GM18870 (cell line): ENCODE measurements at regions not wholly inside any gene's neighbourhood (a gene's known extent, or its start where the extent isn't known, plus 50 kb on each side); places are given as distances from the start of the nearest gene placed in this dataset.
"Not testable (repeated sequence)": the region's sequence is repeated elsewhere in the genome, so short reads cannot be mapped to it uniquely, and the experiment has no call there.

Experiments
- ATAC-seq: cut with Tn5 transposase; IDR thresholded peaks from one replicate; pipeline ENCODE4 v1.9.1; 2021; ENCODE audit warnings: moderate library complexity; ENCODE audit not compliant: unreplicated experiment

DNA sequence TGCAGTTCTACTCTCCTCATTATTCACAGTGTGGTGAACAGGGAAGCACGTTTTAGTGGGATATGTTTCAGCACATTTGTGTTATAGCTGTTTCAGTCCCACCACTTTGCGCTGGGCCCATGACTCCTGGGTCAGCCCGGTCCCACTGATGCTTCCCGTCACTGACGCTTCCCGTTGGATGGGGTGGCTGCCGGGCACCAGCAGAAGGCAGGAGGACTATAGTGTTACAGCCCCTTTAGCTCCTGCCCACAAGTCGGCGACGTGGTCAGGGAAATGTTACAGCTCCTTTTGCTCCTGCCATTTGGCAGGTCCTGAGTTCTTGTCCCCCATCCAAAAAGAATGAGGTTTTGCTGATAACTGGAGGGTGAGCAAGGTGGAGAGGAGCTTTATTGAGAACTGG lies 732.2 kb downstream of the NR4A2 start:
- ATAC-seq: no peak

- ATAC-seq: no peak
These were observed 732.7 kb downstream of the NR4A2 start for GRCh38 chr2:155599834-155600233.

DNA sequence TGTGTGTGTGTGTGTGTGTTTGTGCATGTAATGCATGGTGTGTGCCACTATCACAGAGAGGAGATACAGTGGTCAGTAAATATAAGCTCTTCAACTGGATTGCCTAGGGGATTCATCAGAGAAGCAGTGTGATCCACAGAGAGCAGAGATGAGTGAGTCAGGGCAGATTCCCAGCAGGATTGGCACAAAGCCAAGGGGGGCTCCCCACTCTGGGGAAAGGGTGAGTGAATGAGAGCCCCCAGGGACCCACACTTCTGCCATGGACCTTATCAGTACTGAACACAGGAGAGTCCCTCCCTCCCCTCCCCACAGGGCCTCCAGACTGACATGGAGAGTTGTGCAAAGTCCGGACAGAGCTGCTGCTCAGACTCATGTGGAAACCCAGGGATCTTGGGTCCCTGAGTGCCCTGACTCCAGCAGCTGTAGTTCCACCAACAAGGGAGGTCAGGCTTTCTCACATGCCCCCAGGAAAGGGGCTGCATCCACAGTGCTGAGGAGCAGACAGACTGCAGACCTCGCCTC lies 748.8 kb downstream of the NR4A2 start:
- ATAC-seq: no peak

DNA sequence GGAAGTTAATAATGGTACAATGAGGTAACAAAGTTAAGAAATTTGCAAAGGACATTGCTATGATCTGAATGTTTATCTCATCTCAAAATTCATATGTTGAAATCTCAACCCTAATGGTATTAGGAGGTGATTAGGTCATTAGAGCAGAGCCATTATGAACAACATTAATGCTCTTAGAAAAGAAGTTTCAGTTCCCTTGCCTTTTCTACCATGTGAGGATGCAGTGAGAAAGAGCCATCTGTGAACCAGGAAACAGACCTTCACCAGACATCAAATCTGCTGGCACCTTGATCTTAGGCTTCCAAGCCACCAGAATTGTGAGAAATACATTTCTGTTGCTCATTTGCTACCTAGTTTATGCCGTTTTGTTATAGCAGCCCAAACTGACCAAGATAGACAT lies 757.6 kb downstream of the NR4A2 start:
- no peak for ATAC-seq

DNA sequence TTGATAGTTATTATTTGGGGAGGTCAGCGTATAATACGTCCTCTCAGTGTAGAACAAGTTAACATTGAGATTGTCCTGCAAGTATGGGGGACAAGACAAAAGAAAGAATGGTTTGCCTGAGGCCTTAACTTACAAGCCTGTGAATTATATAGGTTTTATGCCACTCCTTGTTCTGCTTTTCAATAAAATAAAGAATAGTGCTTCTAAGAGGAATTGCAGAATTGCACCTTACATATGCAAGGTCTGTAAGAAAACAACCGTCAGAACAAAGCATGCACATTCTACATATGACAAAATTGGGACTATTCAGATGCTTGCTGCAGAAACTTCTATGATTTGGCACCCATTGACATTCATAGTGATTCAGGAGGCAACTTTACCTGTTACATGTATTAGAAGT lies 785.0 kb downstream of the NR4A2 start:
- ATAC-seq: no peak

GRCh38 chr2:155546721-155547555 lies 785.6 kb downstream of the NR4A2 start:
- ATAC-seq: no peak

GRCh38 chr2:155539028-155539427 lies 793.5 kb downstream of the NR4A2 start:
- ATAC-seq: not testable (repeated sequence)

DNA sequence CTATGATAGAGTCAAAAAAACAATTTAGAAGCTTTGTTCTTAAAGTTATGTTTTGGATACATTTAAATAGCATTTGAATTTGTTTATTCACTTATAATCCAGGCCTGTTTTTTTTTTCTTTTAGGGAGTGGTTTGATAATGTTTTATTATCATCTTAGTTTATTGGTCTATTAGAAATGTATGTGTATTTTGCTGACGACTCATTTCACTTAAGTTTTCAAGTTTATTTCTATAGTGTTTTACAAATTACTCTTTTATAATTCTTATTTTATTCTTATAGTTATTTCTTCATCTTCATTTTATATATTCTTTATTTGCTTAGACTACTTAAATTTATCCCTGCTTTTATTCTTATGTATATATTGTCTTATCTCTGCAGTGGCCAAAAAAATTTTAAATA lies 804.5 kb downstream of the NR4A2 start:
- ATAC-seq: no peak

GRCh38 chr2:155525199-155525598 lies 807.3 kb downstream of the NR4A2 start:
- ATAC-seq: no peak

- ATAC-seq: no peak
These were observed 812.9 kb downstream of the NR4A2 start for GRCh38 chr2:155519529-155520130.

GRCh38 chr2:155518094-155518493 lies 814.4 kb downstream of the NR4A2 start:
- no peak for ATAC-seq

DNA sequence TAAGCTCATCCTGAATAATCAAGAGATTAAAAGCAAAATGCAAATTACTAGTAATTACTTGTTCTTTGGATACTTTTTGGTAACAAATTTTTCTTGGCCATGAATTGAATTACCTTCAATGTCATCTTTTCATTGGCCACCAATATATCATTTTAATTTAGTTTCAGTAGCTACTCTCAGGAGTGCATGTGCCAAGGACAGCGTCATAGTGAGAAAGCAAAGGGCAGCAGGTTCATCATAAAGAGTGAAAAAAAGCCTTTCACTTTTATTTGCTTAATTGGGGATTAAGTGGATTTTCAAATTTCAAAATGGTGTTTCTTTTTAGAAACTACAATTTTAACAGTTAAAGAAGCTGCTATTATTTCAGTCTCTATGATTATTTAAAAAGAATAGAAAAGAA lies 815.2 kb downstream of the NR4A2 start:
- ATAC-seq: no peak

GRCh38 chr2:155513248-155513647 lies 814.8 kb downstream of the KCNJ3 start:
- no peak for ATAC-seq

GRCh38 chr2:155502766-155503165 lies 804.3 kb downstream of the KCNJ3 start:
- no peak for ATAC-seq

- ATAC-seq: no peak
These were observed 799.6 kb downstream of the KCNJ3 start for GRCh38 chr2:155498106-155498505.

- ATAC-seq: no peak
These were observed 796.2 kb downstream of the KCNJ3 start for GRCh38 chr2:155494744-155495143.

GRCh38 chr2:155485141-155485842 lies 786.8 kb downstream of the KCNJ3 start:
- ATAC-seq: no peak

DNA sequence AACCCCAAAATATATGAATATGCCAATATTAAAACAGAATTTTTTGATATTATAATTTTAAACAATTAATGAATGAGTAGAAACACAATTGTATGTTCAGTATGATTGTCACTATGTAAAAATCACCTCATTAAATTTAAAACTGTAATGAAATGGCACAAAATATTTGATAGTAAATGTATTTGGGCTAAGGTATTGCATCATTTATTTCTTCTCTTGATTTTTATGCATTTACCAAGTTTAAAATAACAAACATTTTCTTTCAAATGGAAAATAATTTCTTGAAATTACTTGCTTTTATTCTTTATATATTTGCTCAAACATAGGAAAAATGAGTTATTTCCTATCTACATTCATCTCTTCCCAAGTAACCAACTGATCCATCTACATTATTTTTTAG lies 782.6 kb downstream of the KCNJ3 start:
- ATAC-seq: no peak

DNA sequence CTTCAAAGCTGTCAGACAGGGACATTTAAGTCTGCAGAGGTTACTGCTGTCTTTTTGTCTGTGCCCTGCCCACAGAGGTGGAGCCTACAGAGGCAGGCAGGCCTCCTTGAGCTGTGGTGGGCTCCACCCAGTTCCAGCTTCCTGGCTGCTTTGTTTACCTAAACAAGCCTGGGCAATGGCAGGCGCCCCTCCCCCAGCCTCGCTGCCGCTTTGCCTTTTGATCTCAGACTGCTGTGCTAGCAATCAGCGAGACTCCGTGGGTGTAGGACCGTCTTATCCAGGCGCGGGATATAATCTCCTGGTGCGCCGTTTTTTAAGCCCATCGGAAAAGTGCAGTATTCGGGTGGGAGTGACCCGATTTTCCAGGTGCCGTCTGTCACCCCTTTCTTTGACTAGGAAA lies 773.5 kb downstream of the KCNJ3 start:
- not testable (repeated sequence) for ATAC-seq

GRCh38 chr2:155456222-155456621 lies 757.7 kb downstream of the KCNJ3 start:
- ATAC-seq: no peak

DNA sequence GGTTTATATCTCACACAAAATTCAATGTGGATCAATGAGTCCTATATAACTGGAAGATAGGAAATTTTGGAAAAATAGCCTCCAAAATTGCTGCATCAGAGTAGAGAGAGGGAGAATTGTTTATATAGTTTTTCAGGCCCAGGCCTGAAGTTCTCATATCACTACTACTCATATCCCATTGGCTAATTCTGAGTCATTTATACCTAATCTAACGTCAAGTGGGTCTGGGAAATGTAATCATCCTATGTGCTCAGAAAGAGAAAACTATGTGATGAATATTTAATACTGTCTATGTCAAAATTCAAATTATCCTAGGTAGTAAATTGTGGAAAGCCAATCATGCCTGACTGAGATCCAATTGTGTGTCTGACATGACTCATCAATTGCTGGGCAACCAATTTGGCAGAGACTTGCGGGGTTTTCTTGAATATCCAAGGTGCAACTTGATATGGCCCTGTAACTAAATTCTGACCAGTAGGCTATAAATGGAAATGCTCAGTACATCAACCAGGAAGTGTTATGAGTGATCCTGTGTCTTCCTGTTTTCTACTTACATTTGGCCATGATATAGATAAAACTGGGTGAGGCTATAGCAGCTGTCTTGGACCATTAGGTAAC lies 744.4 kb downstream of the KCNJ3 start:
- ATAC-seq: no peak
